ENCODE measurements at regions not wholly inside any gene's neighbourhood (a gene's known extent, or its start where the extent isn't known, plus 50 kb on each side); places are given as distances from the start of the nearest gene placed in this dataset.

GRCh38 chr16:13743571-13743970 is 176.4 kb upstream of the ERCC4 start:
- DNase-seq, result no peak

- no peak for DNase-seq
These were observed 163.4 kb upstream of the ERCC4 start for GRCh38 chr16:13756411-13757140.

GRCh38 chr16:13766334-13766733 is 153.6 kb upstream of the ERCC4 start:
- no peak for DNase-seq

GRCh38 chr16:13767215-13767614 is 152.7 kb upstream of the ERCC4 start:
- DNase-seq, result no peak

GRCh38 chr16:13768471-13768870 is 151.5 kb upstream of the ERCC4 start:
- DNase-seq, result no peak

- no peak for DNase-seq
These were observed 149.5 kb upstream of the ERCC4 start for GRCh38 chr16:13770436-13770835.

GRCh38 chr16:13772782-13773181 is 147.2 kb upstream of the ERCC4 start:
- no peak for DNase-seq

GRCh38 chr16:13779676-13780075 is 140.3 kb upstream of the ERCC4 start:
- DNase-seq, result peak; percentile 86

- DNase-seq, result peak; percentile 73
These were observed 139.4 kb upstream of the ERCC4 start for GRCh38 chr16:13780406-13781168.

- DNase-seq, result no peak
These were observed 138.8 kb upstream of the ERCC4 start for GRCh38 chr16:13781169-13781564.

GRCh38 chr16:13781575-13782338 is 138.2 kb upstream of the ERCC4 start:
- DNase-seq, result no peak

- DNase-seq, result no peak
These were observed 128.9 kb upstream of the ERCC4 start for GRCh38 chr16:13791095-13791494.

- no peak for DNase-seq
These were observed 126.0 kb upstream of the ERCC4 start for GRCh38 chr16:13793841-13794409.

GRCh38 chr16:13795131-13795530 is 124.8 kb upstream of the ERCC4 start:
- DNase-seq, result no peak

GRCh38 chr16:13797718-13798117 is 122.2 kb upstream of the ERCC4 start:
- no peak for DNase-seq

- no peak for DNase-seq
These were observed 121.7 kb upstream of the ERCC4 start for GRCh38 chr16:13798211-13798610.

- no peak for DNase-seq
These were observed 116.0 kb upstream of the ERCC4 start for GRCh38 chr16:13803974-13804373.

- no peak for DNase-seq
These were observed 114.0 kb upstream of the ERCC4 start for GRCh38 chr16:13805951-13806350.

- no peak for DNase-seq
These were observed 113.3 kb upstream of the ERCC4 start for GRCh38 chr16:13806671-13807070.

- DNase-seq, result no peak
These were observed 111.9 kb upstream of the ERCC4 start for GRCh38 chr16:13808102-13808501.

- no peak for DNase-seq
These were observed 110.2 kb upstream of the ERCC4 start for GRCh38 chr16:13809765-13810164.

GRCh38 chr16:13811834-13812233 is 108.1 kb upstream of the ERCC4 start:
- DNase-seq, result no peak

GRCh38 chr16:13816701-13817100 is 103.3 kb upstream of the ERCC4 start:
- no peak for DNase-seq

All from NCI-H526 treated with DMSO at 0.1 percent for 48 hours (cell line).